AG04449 (cell line): ENCODE measurements at regions not wholly inside any gene's neighbourhood (a gene's known extent, or its start where the extent isn't known, plus 50 kb on each side); places are given as distances from the start of the nearest gene placed in this dataset.
"Not testable (repeated sequence)": the region's sequence is repeated elsewhere in the genome, so short reads cannot be mapped to it uniquely, and the experiment has no call there.

Experiments
- CTCF ChIA-PET: fragments of 350-600 bp; formaldehyde crosslinking; extraction: SDS; loops from one replicate; lab custom pipeline; 2021; ENCODE audit warnings: antibody characterized with exemption; lab: Yijun Ruan, JAX
- POLR2A ChIA-PET: fragments of 400-600, 350-600 bp; formaldehyde crosslinking; extraction: SDS; loops from one replicate; lab custom pipeline; 2020; ENCODE audit warnings: antibody characterized with exemption, inconsistent platforms; lab: Yijun Ruan, JAX
- DNase-seq: peaks from one replicate; pipeline ENCODE4 v3.0.0-alpha.2; 2010; ENCODE audit warnings: low read depth, low spot score
- H3K4me3 ChIP-seq: 2 replicates; pipeline ENCODE4 v1.5.1; 2011; ENCODE audit warnings: low read depth, mild to moderate bottlenecking, control low read depth, low read length
- TF ChIP-seq, protein P1 (sequence below): IDR thresholded peaks from one replicate; pipeline ENCODE4 v1.5.1; 2011; ENCODE audit warnings: mild to moderate bottlenecking, moderate library complexity, low read length, control low read depth, inconsistent platforms; ENCODE audit not compliant: insufficient read depth; ENCODE audit errors: missing control alignments

DNA sequence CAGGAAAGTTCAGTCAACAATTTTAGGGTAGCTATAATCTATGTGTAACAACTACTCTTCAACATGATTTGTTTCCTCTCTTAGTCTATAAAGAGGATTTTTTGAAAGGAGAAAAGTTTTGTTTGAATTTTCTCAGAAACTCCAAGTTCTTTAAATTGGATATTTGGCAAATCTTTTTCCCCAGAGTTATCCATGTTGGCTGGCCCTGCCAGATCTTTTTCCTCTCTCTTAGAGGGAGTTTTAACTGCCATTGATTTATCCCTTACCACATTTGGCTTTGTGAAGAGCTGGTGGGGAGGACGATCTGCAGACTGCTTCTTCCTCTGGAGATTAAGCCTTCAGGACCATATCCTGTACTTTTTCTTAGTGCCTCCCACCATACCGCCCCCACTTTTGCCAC lies 64.9 kb upstream of the ROPN1 start:
- DNase-seq, result no peak
- TF ChIP-seq, protein P1, sequence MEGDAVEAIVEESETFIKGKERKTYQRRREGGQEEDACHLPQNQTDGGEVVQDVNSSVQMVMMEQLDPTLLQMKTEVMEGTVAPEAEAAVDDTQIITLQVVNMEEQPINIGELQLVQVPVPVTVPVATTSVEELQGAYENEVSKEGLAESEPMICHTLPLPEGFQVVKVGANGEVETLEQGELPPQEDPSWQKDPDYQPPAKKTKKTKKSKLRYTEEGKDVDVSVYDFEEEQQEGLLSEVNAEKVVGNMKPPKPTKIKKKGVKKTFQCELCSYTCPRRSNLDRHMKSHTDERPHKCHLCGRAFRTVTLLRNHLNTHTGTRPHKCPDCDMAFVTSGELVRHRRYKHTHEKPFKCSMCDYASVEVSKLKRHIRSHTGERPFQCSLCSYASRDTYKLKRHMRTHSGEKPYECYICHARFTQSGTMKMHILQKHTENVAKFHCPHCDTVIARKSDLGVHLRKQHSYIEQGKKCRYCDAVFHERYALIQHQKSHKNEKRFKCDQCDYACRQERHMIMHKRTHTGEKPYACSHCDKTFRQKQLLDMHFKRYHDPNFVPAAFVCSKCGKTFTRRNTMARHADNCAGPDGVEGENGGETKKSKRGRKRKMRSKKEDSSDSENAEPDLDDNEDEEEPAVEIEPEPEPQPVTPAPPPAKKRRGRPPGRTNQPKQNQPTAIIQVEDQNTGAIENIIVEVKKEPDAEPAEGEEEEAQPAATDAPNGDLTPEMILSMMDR, result no peak
- no peak overlapping the region for H3K4me3 ChIP-seq
- CTCF ChIA-PET, result interaction anchor here (1.2 to 3.9 kb wide), 3 partner anchors 15 to 116 kb away, joined by 3 to 24 read pairs (median 5); partner anchors contain the start of gene KALRN
- POLR2A ChIA-PET, result no interaction called here

DNA sequence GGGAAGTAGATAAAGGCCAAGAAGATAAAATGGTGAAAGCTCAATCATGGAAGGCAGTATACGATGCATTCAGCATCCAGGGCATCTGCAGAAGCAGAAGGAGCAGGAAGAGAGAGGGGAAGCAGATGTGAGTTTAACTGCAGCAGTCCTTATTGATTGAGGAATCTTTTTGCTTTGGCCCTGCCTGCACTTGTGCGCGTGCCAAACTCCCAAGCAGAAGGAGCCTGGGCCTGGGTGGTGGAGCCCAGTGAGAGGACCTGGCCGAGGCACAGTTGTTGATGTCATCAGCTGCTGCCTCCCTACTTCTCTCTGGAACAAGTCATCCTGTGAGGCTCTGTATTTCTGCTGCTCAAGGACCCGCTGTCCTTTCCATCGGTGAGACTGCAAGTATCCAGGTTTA lies 65.5 kb upstream of the ROPN1 start:
- TF ChIP-seq, protein P1, result no peak
- CTCF ChIA-PET, result interaction anchor here (1.2 to 3.9 kb wide), 3 partner anchors 24 to 502 kb away, joined by 5 to 24 read pairs (median 7); partner anchors contain the start of gene KALRN
- POLR2A ChIA-PET, result no interaction called here
- H3K4me3 ChIP-seq, result no peak overlapping the region
- DNase-seq, result no peak

DNA sequence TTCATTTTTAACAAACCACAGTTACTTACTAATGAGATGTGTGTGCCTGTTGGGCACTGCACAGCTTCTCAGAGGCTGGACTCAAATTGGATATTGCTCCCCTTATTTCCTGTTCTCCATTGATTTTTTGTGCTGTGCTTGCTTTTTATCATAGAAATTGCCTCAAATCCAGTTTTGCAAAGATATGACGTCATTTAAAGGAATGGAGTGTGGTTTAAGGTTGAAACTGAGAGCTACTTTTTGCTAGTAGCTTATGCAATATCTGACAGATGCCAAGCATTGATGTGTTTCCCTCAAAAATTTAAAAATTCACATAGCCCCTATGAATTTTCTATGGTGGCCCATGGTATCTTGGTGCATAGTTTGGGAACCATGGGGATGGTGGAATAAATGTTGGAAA lies 67.7 kb upstream of the ROPN1 start:
- ChIA-PET POLR2A (no interaction called here), CTCF (interaction anchor here (1.3 to 3.9 kb wide), 3 partner anchors 10 to 26 kb away, joined by 6 to 24 read pairs (median 10); partner anchors contain the start of gene KALRN)
- TF ChIP-seq, protein P1, result no peak
- peak; percentile 14 for DNase-seq
- H3K4me3 ChIP-seq, result no peak overlapping the region

DNA sequence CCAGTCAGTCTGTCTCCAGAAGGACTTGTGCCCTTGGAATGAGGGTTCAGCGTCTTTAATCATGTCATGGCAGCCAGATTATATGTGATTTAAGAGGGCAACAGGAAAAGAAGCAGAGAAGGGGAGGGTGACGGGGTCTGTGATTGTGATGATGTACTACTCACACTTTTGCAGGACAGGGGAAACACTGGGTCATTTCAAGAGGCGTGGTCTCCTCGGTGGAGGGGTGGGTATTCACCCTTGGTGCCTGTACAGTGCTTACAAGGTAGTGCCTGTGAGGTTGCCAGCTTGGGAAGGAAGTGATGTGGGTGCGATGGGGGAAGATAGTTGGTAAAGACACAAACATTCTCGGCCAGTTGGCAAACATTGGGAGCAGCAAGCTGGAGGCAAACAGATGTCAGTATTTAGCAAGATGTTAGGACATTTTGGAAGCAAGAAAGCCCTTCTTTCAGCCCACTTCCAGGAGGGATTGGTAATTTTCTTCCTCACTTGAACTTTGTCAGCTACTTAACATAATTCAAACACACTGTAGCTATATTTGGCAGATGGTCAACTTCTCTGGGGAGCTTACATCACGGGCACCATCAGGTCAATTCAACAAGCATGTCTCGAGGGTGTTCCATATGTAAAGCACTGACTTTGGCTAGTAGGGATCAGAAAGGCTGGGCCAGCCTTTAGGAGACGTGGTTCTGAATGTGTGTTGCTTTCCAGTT lies 71.4 kb upstream of the ROPN1 start:
- CTCF ChIA-PET, result interaction anchor here (0.7 to 6.5 kb wide), 7 partner anchors 10 to 45 kb away, joined by 3 to 63 read pairs (median 5); partner anchors contain the start of gene KALRN

DNA sequence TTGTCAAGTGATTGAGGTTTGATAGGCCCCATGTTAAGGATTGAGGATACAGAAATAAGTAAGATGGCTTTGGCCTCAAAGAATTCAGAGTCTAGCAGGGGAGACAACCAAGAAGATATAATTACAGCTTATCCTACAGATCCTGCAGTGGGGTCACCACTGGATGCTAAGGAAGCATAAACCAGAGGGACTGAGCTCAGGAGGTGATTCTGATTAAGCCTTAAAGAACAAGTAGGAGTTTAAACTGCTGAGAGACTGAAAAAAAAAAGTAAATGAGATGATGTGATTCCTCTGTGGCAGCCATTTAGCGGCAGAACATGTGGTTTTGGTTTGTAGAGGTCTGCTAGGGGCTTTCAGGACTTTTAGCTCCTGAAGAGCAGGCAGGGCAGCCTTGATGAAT lies 72.1 kb upstream of the ROPN1 start:
- ChIA-PET CTCF (interaction anchor here (0.6 to 6.5 kb wide), 5 partner anchors 10 to 94 kb away, joined by 3 to 63 read pairs (median 11); partner anchors contain the start of gene KALRN), POLR2A (interaction anchor here (0.6 kb wide), 1 partner anchor 1821 kb away, joined by 3 read pairs; no protein-coding TSS in a partner anchor)
- no peak for DNase-seq
- H3K4me3 ChIP-seq, result no peak overlapping the region
- TF ChIP-seq, protein P1, result no peak

More for the DNA sequence above, 71.4 kb upstream of the ROPN1 start:
- no peak overlapping the region for H3K4me3 ChIP-seq
- POLR2A ChIA-PET, result interaction anchor here (0.9 kb wide), 1 partner anchor 31 kb away, joined by 4 read pairs; no protein-coding TSS in a partner anchor
- peak; percentile 40 for DNase-seq
- TF ChIP-seq, protein P1, result no peak

DNA sequence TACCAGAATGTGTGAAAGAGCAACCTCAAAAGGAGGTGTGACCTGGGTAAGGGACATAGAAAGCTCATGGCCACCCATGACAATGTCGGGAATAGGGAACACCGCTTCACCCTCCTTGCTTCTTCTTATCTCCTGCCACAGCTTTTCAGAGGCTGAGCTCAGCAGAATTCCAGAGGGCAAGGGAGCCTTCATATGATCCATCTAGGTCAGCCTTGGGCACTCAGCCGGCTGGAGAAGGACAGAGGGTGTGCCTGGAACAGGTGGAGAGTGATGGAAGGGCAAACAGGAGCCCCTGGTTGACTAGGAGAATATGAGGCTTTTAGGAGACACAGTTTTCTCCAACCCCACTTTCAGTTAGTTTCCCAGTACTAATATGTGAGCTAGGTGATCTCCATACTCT lies 74.6 kb upstream of the ROPN1 start:
- DNase-seq, H3K4me3 ChIP-seq, POLR2A ChIA-PET: not testable (repeated sequence)
- CTCF ChIA-PET, result interaction anchor here (6.1 to 6.5 kb wide), 2 partner anchors 13 to 33 kb away, joined by 38 to 63 read pairs; partner anchors contain the start of gene KALRN

DNA sequence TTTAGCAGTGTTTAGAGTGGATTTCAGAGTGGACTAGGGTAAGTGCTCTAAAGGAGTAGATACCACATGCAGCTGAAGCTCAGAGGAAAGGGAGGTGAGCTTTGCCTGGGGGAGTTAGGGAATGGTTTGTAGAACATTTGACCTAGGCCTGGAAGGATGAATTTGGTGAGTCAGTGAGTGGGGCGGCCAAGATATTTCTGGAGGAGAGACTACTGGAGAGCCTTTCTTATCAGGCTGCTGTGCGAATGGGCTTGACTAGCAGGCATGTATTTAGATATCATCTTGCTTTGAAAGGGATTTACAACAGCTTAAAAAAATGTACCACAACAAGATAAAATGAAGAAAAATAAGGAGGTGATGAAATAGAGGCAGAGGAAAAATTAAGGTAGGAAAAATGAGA lies 77.8 kb upstream of the ROPN1 start:
- POLR2A ChIA-PET, result not testable (repeated sequence)

DNA sequence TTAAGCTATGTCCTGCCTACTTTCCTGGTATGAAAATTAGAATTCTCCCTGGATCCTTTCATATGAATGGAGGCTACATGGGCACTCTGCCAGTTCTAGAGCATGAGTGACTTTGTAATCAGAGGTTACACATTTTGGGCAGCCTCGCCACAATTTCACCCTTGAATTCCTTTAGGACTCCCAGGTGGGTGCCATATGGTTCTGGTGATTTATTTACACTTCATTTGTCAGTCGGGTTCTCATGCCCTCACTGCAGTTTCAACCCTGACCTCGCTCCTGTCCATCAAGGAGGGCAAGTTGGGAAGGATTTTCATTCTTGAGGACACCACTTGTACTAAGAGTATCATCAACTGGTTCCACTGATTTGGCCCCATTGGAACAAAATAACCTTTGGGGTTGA lies 83.2 kb upstream of the ROPN1 start:
- POLR2A ChIA-PET, DNase-seq, H3K4me3 ChIP-seq: not testable (repeated sequence)
- CTCF ChIA-PET, result interaction anchor here (0.8 to 4.1 kb wide), 7 partner anchors 10 to 426 kb away, joined by 3 to 22 read pairs (median 3); partner anchors contain the start of gene KALRN

More for the DNA sequence above, 77.8 kb upstream of the ROPN1 start:
- not testable (repeated sequence) for H3K4me3 ChIP-seq, DNase-seq
- CTCF ChIA-PET, result interaction anchor here (1.0 to 1.2 kb wide), 3 partner anchors 8 to 12 kb away, joined by 3 read pairs; no protein-coding TSS in a partner anchor
